OCI-LY7 (cell line): ENCODE measurements at regions not wholly inside any gene's neighbourhood (a gene's known extent, or its start where the extent isn't known, plus 50 kb on each side); places are given as distances from the start of the nearest gene placed in this dataset.

Experiments
- CTCF ChIP-seq: fragments of 200-600 bp; sonication (generic); conservative IDR thresholded peaks from 2 replicates; pipeline ENCODE4 v1.5.1; 2014; ENCODE audit warnings: mild to moderate bottlenecking, antibody characterized with exemption, low read length, moderate library complexity, mixed read lengths
- EZH2phosphoT487 ChIP-seq: fragments of 200-600 bp; sonication (generic); IDR thresholded peaks from 2 replicates; pipeline ENCODE4 v1.6.1; 2018; ENCODE audit warnings: low read depth, borderline replicate concordance, mild to moderate bottlenecking, mixed run types, antibody characterized with exemption, low read length, moderate library complexity, mixed read lengths

- TF ChIP-seq EZH2phosphoT487 (no peak), CTCF (no peak)
Measured at GRCh38 chr4:116391020-116391419, 694.4 kb downstream of the TRAM1L1 start.
